ENCODE measurements at regions not wholly inside any gene's neighbourhood (a gene's known extent, or its start where the extent isn't known, plus 50 kb on each side); places are given as distances from the start of the nearest gene placed in this dataset.

DNA sequence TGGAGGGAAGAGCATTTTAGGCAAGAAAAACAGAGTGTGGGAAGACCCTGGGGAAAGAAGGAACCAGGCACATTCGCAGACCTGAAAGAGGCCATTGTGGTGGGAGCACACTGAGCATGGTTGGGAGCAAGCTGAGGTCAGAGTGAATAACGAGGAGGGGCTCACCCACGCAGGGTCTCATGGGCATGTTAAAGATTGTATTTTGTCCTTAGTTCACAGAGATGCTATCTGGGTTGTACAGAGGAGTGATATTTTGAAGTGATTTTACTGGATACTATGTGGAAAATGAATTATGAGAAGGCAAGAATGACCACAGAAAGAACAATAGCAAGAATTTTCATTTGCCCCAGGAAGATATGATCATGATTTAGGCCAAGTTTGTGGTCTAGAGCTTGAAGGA is 578.3 kb upstream of the NR5A2 start:
- TF ChIP-seq ZNF565 (CRISPR knock-in tag; conservative IDR thresholded peaks at IDR 0.05; ENCODE audit: low read depth) (no peak), RARB (CRISPR knock-in tag; IDR thresholded peaks at IDR 0.05) (no peak), SNAI2 (CRISPR knock-in tag; IDR thresholded peaks at IDR 0.05) (no peak), ARNTL (CRISPR knock-in tag; IDR thresholded peaks at IDR 0.05; ENCODE audit: borderline replicate concordance, low read depth) (no peak), OSR1 (CRISPR knock-in tag; IDR thresholded peaks at IDR 0.05) (no peak), GLIS3 (CRISPR knock-in tag; IDR thresholded peaks at IDR 0.05) (no peak), ZNF70 (CRISPR knock-in tag; IDR thresholded peaks at IDR 0.05) (no peak), TCF4 (CRISPR knock-in tag; IDR thresholded peaks at IDR 0.05; ENCODE audit: borderline replicate concordance) (no peak), ZNF8 (CRISPR knock-in tag; IDR thresholded peaks at IDR 0.05) (no peak), TOX (CRISPR knock-in tag; IDR thresholded peaks at IDR 0.05; ENCODE audit: borderline replicate concordance) (no peak), ZFP3 (CRISPR knock-in tag; IDR thresholded peaks at IDR 0.05) (no peak), ESRRG (CRISPR knock-in tag; IDR thresholded peaks at IDR 0.05) (no peak), BACH2 (CRISPR knock-in tag; IDR thresholded peaks at IDR 0.05; ENCODE audit: borderline replicate concordance) (no peak), ZFP30 (CRISPR knock-in tag; IDR thresholded peaks at IDR 0.05) (no peak), ISL1 (CRISPR knock-in tag; IDR thresholded peaks at IDR 0.05) (no peak)
- TF ChIP-seq, protein P1, sequence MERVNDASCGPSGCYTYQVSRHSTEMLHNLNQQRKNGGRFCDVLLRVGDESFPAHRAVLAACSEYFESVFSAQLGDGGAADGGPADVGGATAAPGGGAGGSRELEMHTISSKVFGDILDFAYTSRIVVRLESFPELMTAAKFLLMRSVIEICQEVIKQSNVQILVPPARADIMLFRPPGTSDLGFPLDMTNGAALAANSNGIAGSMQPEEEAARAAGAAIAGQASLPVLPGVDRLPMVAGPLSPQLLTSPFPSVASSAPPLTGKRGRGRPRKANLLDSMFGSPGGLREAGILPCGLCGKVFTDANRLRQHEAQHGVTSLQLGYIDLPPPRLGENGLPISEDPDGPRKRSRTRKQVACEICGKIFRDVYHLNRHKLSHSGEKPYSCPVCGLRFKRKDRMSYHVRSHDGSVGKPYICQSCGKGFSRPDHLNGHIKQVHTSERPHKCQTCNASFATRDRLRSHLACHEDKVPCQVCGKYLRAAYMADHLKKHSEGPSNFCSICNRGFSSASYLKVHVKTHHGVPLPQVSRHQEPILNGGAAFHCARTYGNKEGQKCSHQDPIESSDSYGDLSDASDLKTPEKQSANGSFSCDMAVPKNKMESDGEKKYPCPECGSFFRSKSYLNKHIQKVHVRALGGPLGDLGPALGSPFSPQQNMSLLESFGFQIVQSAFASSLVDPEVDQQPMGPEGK (CRISPR knock-in tag; IDR thresholded peaks at IDR 0.05; ENCODE audit: borderline replicate concordance): no peak
- TF ChIP-seq, protein P2, sequence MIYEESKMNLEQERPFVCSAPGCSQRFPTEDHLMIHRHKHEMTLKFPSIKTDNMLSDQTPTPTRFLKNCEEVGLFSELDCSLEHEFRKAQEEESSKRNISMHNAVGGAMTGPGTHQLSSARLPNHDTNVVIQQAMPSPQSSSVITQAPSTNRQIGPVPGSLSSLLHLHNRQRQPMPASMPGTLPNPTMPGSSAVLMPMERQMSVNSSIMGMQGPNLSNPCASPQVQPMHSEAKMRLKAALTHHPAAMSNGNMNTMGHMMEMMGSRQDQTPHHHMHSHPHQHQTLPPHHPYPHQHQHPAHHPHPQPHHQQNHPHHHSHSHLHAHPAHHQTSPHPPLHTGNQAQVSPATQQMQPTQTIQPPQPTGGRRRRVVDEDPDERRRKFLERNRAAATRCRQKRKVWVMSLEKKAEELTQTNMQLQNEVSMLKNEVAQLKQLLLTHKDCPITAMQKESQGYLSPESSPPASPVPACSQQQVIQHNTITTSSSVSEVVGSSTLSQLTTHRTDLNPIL (CRISPR knock-in tag; IDR thresholded peaks at IDR 0.05; ENCODE audit: low read depth): no peak
- TF ChIP-seq, protein P3, sequence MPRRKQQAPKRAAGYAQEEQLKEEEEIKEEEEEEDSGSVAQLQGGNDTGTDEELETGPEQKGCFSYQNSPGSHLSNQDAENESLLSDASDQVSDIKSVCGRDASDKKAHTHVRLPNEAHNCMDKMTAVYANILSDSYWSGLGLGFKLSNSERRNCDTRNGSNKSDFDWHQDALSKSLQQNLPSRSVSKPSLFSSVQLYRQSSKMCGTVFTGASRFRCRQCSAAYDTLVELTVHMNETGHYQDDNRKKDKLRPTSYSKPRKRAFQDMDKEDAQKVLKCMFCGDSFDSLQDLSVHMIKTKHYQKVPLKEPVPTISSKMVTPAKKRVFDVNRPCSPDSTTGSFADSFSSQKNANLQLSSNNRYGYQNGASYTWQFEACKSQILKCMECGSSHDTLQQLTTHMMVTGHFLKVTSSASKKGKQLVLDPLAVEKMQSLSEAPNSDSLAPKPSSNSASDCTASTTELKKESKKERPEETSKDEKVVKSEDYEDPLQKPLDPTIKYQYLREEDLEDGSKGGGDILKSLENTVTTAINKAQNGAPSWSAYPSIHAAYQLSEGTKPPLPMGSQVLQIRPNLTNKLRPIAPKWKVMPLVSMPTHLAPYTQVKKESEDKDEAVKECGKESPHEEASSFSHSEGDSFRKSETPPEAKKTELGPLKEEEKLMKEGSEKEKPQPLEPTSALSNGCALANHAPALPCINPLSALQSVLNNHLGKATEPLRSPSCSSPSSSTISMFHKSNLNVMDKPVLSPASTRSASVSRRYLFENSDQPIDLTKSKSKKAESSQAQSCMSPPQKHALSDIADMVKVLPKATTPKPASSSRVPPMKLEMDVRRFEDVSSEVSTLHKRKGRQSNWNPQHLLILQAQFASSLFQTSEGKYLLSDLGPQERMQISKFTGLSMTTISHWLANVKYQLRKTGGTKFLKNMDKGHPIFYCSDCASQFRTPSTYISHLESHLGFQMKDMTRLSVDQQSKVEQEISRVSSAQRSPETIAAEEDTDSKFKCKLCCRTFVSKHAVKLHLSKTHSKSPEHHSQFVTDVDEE (CRISPR knock-in tag; IDR thresholded peaks at IDR 0.05): no peak

DNA sequence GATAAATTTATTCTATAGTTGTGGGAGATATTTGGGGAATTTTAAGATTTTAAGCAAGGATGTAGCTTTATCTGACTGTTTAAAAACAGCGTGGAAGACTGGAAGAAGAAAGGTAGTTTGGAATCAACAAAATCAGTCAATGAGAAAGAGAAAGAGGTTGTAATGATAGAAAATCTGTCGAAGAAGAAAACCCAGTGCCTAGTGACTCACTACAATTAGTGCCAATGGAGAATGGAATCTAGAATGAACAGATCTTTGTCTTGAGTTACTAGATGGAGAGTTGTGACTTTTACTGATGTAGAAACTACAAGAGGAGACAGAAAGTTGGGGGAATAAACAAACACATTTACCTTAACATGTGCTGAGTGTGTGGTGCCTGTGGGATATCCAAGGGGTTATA is 577.8 kb upstream of the NR5A2 start:
- no peak for ATAC-seq
- TF ChIP-seq, protein P1 (CRISPR knock-in tag; IDR thresholded peaks at IDR 0.05; ENCODE audit: borderline replicate concordance): no peak
- TF ChIP-seq ESRRG (CRISPR knock-in tag; IDR thresholded peaks at IDR 0.05): no peak
- TF ChIP-seq, protein P4, sequence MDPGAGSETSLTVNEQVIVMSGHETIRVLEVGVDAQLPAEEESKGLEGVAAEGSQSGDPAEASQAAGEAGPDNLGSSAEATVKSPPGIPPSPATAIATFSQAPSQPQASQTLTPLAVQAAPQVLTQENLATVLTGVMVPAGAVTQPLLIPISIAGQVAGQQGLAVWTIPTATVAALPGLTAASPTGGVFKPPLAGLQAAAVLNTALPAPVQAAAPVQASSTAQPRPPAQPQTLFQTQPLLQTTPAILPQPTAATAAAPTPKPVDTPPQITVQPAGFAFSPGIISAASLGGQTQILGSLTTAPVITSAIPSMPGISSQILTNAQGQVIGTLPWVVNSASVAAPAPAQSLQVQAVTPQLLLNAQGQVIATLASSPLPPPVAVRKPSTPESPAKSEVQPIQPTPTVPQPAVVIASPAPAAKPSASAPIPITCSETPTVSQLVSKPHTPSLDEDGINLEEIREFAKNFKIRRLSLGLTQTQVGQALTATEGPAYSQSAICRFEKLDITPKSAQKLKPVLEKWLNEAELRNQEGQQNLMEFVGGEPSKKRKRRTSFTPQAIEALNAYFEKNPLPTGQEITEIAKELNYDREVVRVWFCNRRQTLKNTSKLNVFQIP (CRISPR knock-in tag; IDR thresholded peaks at IDR 0.05; ENCODE audit: borderline replicate concordance, low read depth): no peak
- TF ChIP-seq OSR1 (CRISPR knock-in tag; IDR thresholded peaks at IDR 0.05): no peak
- TF ChIP-seq ISL1 (CRISPR knock-in tag; IDR thresholded peaks at IDR 0.05): no peak
- no peak for TF ChIP-seq ZNF565 (CRISPR knock-in tag; conservative IDR thresholded peaks at IDR 0.05; ENCODE audit: low read depth)
- no peak for TF ChIP-seq TCF4 (CRISPR knock-in tag; IDR thresholded peaks at IDR 0.05; ENCODE audit: borderline replicate concordance)

More for the DNA sequence above, 578.3 kb upstream of the NR5A2 start:
- no peak for ATAC-seq

DNA sequence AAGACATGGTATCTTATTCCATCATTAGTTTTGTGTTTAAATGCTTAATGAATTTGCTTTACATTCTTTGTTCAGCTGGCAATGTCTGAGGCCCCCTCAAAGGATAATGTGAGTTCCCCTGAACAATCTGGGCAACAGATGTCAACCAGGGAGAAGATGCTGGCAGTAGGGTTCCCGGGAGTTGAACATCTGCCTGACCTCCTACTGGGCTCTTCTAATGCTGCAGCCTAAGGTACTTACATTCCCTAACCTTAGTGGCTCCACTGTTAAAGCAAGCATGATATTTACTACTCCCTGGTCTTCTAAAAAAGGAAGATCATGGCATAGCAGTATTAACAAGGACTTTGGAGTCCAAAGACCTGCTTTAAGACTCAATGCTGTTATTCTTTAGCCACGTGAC is 574.9 kb upstream of the NR5A2 start:
- no peak for ATAC-seq
- TF ChIP-seq, protein P2 (CRISPR knock-in tag; IDR thresholded peaks at IDR 0.05; ENCODE audit: low read depth): no peak
- no peak for TF ChIP-seq ZNF8 (CRISPR knock-in tag; IDR thresholded peaks at IDR 0.05)
- TF ChIP-seq, protein P1 (CRISPR knock-in tag; IDR thresholded peaks at IDR 0.05; ENCODE audit: borderline replicate concordance): no peak
- no peak for TF ChIP-seq GLIS3 (CRISPR knock-in tag; IDR thresholded peaks at IDR 0.05)
- TF ChIP-seq, protein P3 (CRISPR knock-in tag; IDR thresholded peaks at IDR 0.05): no peak
- no peak for TF ChIP-seq CSDC2 (CRISPR knock-in tag; IDR thresholded peaks at IDR 0.05)
- TF ChIP-seq ARNTL (CRISPR knock-in tag; IDR thresholded peaks at IDR 0.05; ENCODE audit: borderline replicate concordance, low read depth): no peak
- no peak for TF ChIP-seq OSR1 (CRISPR knock-in tag; IDR thresholded peaks at IDR 0.05)
- TF ChIP-seq TCF4 (CRISPR knock-in tag; IDR thresholded peaks at IDR 0.05; ENCODE audit: borderline replicate concordance): no peak
- TF ChIP-seq ZNF70 (CRISPR knock-in tag; IDR thresholded peaks at IDR 0.05): no peak
- no peak for TF ChIP-seq SNAI2 (CRISPR knock-in tag; IDR thresholded peaks at IDR 0.05)
- no peak for TF ChIP-seq ZNF565 (CRISPR knock-in tag; conservative IDR thresholded peaks at IDR 0.05; ENCODE audit: low read depth)
- no peak for TF ChIP-seq ESRRG (CRISPR knock-in tag; IDR thresholded peaks at IDR 0.05)
